GM23338 (cell line): ENCODE measurements at regions not wholly inside any gene's neighbourhood (a gene's known extent, or its start where the extent isn't known, plus 50 kb on each side); places are given as distances from the start of the nearest gene placed in this dataset.

Source experiments
- ATAC-seq: fragments of 200-7000 bp; cut with Tn5 transposase; 3 replicates; pipeline ENCODE4 v1.9.1; 2020
- DNase-seq: peaks from one replicate; pipeline ENCODE4 v3.0.0-alpha.2; 2015; ENCODE audit warnings: low spot score
- H2AFZ ChIP-seq: fragments of 200-600 bp; sonication (generic); 2 replicates; pipeline ENCODE4 v1.8.0; 2016; ENCODE audit warnings: antibody characterized with exemption, mild to moderate bottlenecking, moderate library complexity
- H3F3A ChIP-seq: fragments of 200-600 bp; sonication (generic); replicated peaks from 2 replicates; pipeline ENCODE4 v1.8.0; 2017; ENCODE audit warnings: antibody characterized with exemption, mixed run types, low read depth
- H3K27ac ChIP-seq: fragments of 200-600 bp; sonication (generic); 2 replicates; pipeline ENCODE4 v1.6.1; 2016; ENCODE audit warnings: low read depth
- H3K27me3 ChIP-seq: fragments of 200-600 bp; sonication (generic); 2 replicates; pipeline ENCODE4 v1.8.0; 2016; ENCODE audit warnings: mild to moderate bottlenecking, mixed run types, moderate library complexity; ENCODE audit not compliant: insufficient read depth
- H3K36me3 ChIP-seq: fragments of 200-600 bp; sonication (generic); 2 replicates; pipeline ENCODE4 v1.8.0; 2016; ENCODE audit warnings: mild to moderate bottlenecking; ENCODE audit not compliant: insufficient read depth
- H3K4me1 ChIP-seq: fragments of 200-600 bp; sonication (generic); 2 replicates; pipeline ENCODE4 v1.8.0; 2016; ENCODE audit warnings: mild to moderate bottlenecking, moderate library complexity; ENCODE audit not compliant: insufficient read depth
- H3K4me2 ChIP-seq: fragments of 200-600 bp; sonication (generic); 2 replicates; pipeline ENCODE4 v1.7.1; 2017; ENCODE audit warnings: mixed run types
- H3K4me3 ChIP-seq: fragments of 200-600 bp; sonication (generic); 2 replicates; pipeline ENCODE4 v1.6.1; 2016; ENCODE audit warnings: mixed run types
- H3K79me2 ChIP-seq: fragments of 200-600 bp; sonication (generic); replicated peaks from 2 replicates; pipeline ENCODE4 v1.8.0; 2017; ENCODE audit warnings: mild to moderate bottlenecking; ENCODE audit not compliant: insufficient read depth
- H3K9me2 ChIP-seq: fragments of 200-600 bp; sonication (generic); 2 replicates; pipeline ENCODE4 v1.8.0; 2017; ENCODE audit not compliant: insufficient read depth
- H4K20me1 ChIP-seq: fragments of 200-600 bp; sonication (generic); replicated peaks from 2 replicates; pipeline ENCODE4 v1.8.0; 2017; ENCODE audit warnings: mild to moderate bottlenecking; ENCODE audit not compliant: insufficient read depth
- H3K27ac Mint-ChIP-seq: 2 replicates; pipeline ENCODE4 v1.8.0; 2020; ENCODE audit warnings: inconsistent platforms, mild to moderate bottlenecking, moderate library complexity, mixed read lengths
- H3K27me3 Mint-ChIP-seq: 3 replicates; pipeline ENCODE4 v1.8.0; 2022; ENCODE audit warnings: low read depth, mild to moderate bottlenecking, moderate library complexity, mixed read lengths, inconsistent platforms; ENCODE audit not compliant: insufficient read depth, poor library complexity
- H3K36me3 Mint-ChIP-seq: 3 replicates; pipeline ENCODE4 v1.8.0; 2021; ENCODE audit warnings: low read depth, mild to moderate bottlenecking, inconsistent platforms, moderate library complexity, mixed read lengths
- H3K4me1 Mint-ChIP-seq: 3 replicates; pipeline ENCODE4 v1.8.0; 2020; ENCODE audit warnings: mild to moderate bottlenecking, inconsistent platforms, mixed read lengths
- H3K4me3 Mint-ChIP-seq: 3 replicates; pipeline ENCODE4 v1.8.0; 2021; ENCODE audit warnings: moderate library complexity, mild to moderate bottlenecking, inconsistent platforms, mixed read lengths
- H3K9me3 Mint-ChIP-seq: 3 replicates; pipeline ENCODE4 v1.8.0; 2020; ENCODE audit warnings: moderate library complexity, mild to moderate bottlenecking, inconsistent platforms, mixed read lengths
- CREB1 ChIP-seq: fragments of 250-450 bp; sonication (Bioruptor Pico); IDR thresholded peaks from 2 replicates; pipeline ENCODE4 v1.5.0; 2020; ENCODE audit warnings: low read depth, mild to moderate bottlenecking, moderate library complexity
- CTCF ChIP-seq, 2 experiments: fragments of 200-600 bp in 1 of 2; sonication (generic) in 1 of 2; conservative IDR thresholded peaks; 2 replicates each; pipeline versions ENCODE4 v1.5.1 to v1.6.1; 2016 to 2017; ENCODE audit warnings: antibody characterized with exemption in 2 of 2, low read depth in 2 of 2, mild to moderate bottlenecking in 2 of 2, moderate library complexity in 1 of 2
- ETS1 ChIP-seq: IDR thresholded peaks from 2 replicates; pipeline ENCODE4 v1.6.1; 2016; ENCODE audit warnings: antibody characterized with exemption
- EZH2 ChIP-seq: fragments of 200-600 bp; sonication (generic); IDR thresholded peaks from one replicate; pipeline ENCODE4 v1.8.0; 2017; ENCODE audit warnings: antibody characterized with exemption, mild to moderate bottlenecking, low read depth; ENCODE audit not compliant: unreplicated experiment
- EZH2phosphoT487 ChIP-seq: fragments of 200-600 bp; sonication (generic); IDR thresholded peaks from one replicate; pipeline ENCODE4 v1.8.1; 2018; ENCODE audit warnings: antibody characterized with exemption; ENCODE audit not compliant: unreplicated experiment
- JUNB ChIP-seq: IDR thresholded peaks from one replicate; pipeline ENCODE4 v1.6.1; 2016; ENCODE audit warnings: antibody characterized with exemption; ENCODE audit not compliant: unreplicated experiment
- NANOG ChIP-seq: IDR thresholded peaks from 2 replicates; pipeline ENCODE4 v1.6.1; 2016; ENCODE audit warnings: antibody characterized with exemption, borderline replicate concordance
- POLR2AphosphoS5 ChIP-seq: IDR thresholded peaks from 2 replicates; pipeline ENCODE4 v1.6.1; 2016; ENCODE audit warnings: antibody characterized with exemption, low read depth
- REST ChIP-seq: IDR thresholded peaks from one replicate; pipeline ENCODE4 v1.6.1; 2018; ENCODE audit warnings: antibody characterized with exemption; ENCODE audit not compliant: unreplicated experiment
- STAT1 ChIP-seq: IDR thresholded peaks from one replicate; pipeline ENCODE4 v1.6.1; 2016; ENCODE audit warnings: antibody characterized with exemption; ENCODE audit not compliant: unreplicated experiment
- ZNF114 ChIP-seq: fragments of 250-450 bp; sonication (Bioruptor Pico); IDR thresholded peaks from 2 replicates; pipeline ENCODE4 v1.5.0; 2020; ENCODE audit warnings: mild to moderate bottlenecking, moderate library complexity
- ZNF331 ChIP-seq: fragments of 250-450 bp; sonication (Bioruptor Pico); IDR thresholded peaks from 2 replicates; pipeline ENCODE4 v1.5.0; 2020; ENCODE audit warnings: low read depth, mild to moderate bottlenecking, moderate library complexity
- ZNF462 ChIP-seq: fragments of 250-450 bp; sonication (Bioruptor Pico); IDR thresholded peaks from 2 replicates; pipeline ENCODE4 v1.5.0; 2020; ENCODE audit warnings: mild to moderate bottlenecking, moderate library complexity

- Mint-ChIP-seq H3K27me3 (peaks cover 8% of the 10 kb centered on the region), H3K9me3 (no peaks in the 10 kb centered on the region), H3K27ac (no peak overlapping the region), H3K4me3 (no peak overlapping the region), H3K4me1 (peaks cover 3% of the 10 kb centered on the region; the same call in 1 of the 3 replicates), H3K36me3 (no peaks in the 10 kb centered on the region)
- Histone ChIP-seq H3K36me3 (no peaks in the 10 kb centered on the region), H3K4me1 (no peaks in the 10 kb centered on the region), H3F3A (no peaks in the 10 kb centered on the region), H4K20me1 (no peaks in the 10 kb centered on the region), H3K4me3 (no peak overlapping the region), H3K27me3 (no peaks in the 10 kb centered on the region), H3K27ac (no peak overlapping the region), H2AFZ (0 out of 2 replicates have a peak overlapping the region, but pooled peaks have one; percentile 18), H3K9me2 (peaks cover 3% of the 10 kb centered on the region; the same call in 1 of the 2 replicates), H3K4me2 (no peak overlapping the region), H3K79me2 (no peaks in the 10 kb centered on the region)
- ATAC-seq: no peak
- TF ChIP-seq ZNF331: no peak
- TF ChIP-seq CTCF (conservative IDR thresholded peaks at IDR 0.05; ENCODE audit: low read depth in 2 of 2): no peak
- no peak for TF ChIP-seq POLR2AphosphoS5
- no peak for TF ChIP-seq REST
- no peak for TF ChIP-seq ZNF114 (CRISPR knock-in tag)
- TF ChIP-seq CREB1: no peak
- no peak for TF ChIP-seq STAT1
- TF ChIP-seq JUNB: no peak
- no peak for TF ChIP-seq ETS1
- no peak for TF ChIP-seq ZNF462
- no peak for TF ChIP-seq EZH2
- no peak for TF ChIP-seq EZH2phosphoT487
- no peak for TF ChIP-seq NANOG
- no peak for DNase-seq
Measured at GRCh38 chr9:16281707-16282106, 588.8 kb downstream of the BNC2 start.
